HCT116 (cell line): ENCODE measurements at regions not wholly inside any gene's neighbourhood (a gene's known extent, or its start where the extent isn't known, plus 50 kb on each side); places are given as distances from the start of the nearest gene placed in this dataset.

ENCODE experiments used
- ATAC-seq: fragments of 200-7000 bp; cut with Tn5 transposase; 2 replicates; pipeline ENCODE4 v1.9.1; 2020; ENCODE audit warnings: mild to moderate bottlenecking, moderate library complexity
- BruUV-seq: library from RNA; stranded (reverse); fragments of 400-500 nt; replicated peaks from 2 replicates; lab custom pipeline; 2021; lab: Mats Ljungman, UMichigan
- CTCF ChIA-PET: fragments of 300-600 bp; sonication (Branson Sonifier 250); formaldehyde crosslinking; loops from one replicate; lab custom pipeline; 2021; ENCODE audit warnings: antibody characterized with exemption; lab: Charles Lee
- POLR2A ChIA-PET: fragments of 300-600, 350-600 bp; sonication (Branson Sonifier 250); formaldehyde crosslinking; loops from one replicate; lab custom pipeline; 2021; ENCODE audit warnings: antibody characterized with exemption; lab: Charles Lee
- RAD21 ChIA-PET, 2 experiments: fragments of 300-600 bp; sonication (Branson Sonifier 250); formaldehyde crosslinking; loops; one replicate each; lab custom pipeline; 2023; ENCODE audit warnings: low total read pairs in 2 of 2; ENCODE audit not compliant: uncharacterized antibody in 2 of 2, unreplicated experiment in 2 of 2, low non-redundant PET in 1 of 2; lab: Charles Lee
- DNase-seq: peaks from one replicate; pipeline ENCODE4 v3.0.0-alpha.2; 2010; ENCODE audit warnings: low read depth, low spot score
- H2AFZ ChIP-seq: fragments of 200-600 bp; shearing (Covaris generic), sonication (generic); 2 replicates; pipeline ENCODE4 v1.6.1; 2017; ENCODE audit warnings: low read depth, mixed run types, mixed read lengths, antibody characterized with exemption, low read length; ENCODE audit not compliant: poor library complexity, severe bottlenecking
- H3K27ac ChIP-seq: 2 replicates; pipeline ENCODE4 v1.5.1; 2012; ENCODE audit warnings: low read depth, low read length
- H3K27me3 ChIP-seq: fragments of 200-600 bp; sonication (generic); 2 replicates; pipeline ENCODE4 v1.6.1; 2016; ENCODE audit warnings: mixed run types, low read length, mixed read lengths; ENCODE audit not compliant: insufficient read depth
- H3K36me3 ChIP-seq, 2 experiments: fragments of 200-500 bp in 1 of 2; fragments of 200-600 bp in 1 of 2; sonication (Bioruptor generic) in 1 of 2; sonication (generic) in 1 of 2; 2 replicates each; pipeline versions ENCODE4 v1.5.1 to v1.6.1; 2014 to 2016; ENCODE audit warnings: low read length in 2 of 2, inconsistent platforms in 1 of 2, mixed read lengths in 1 of 2, mixed run types in 1 of 2; ENCODE audit not compliant: insufficient read depth in 2 of 2, control insufficient read depth in 1 of 2
- H3K4me1 ChIP-seq, 2 experiments: fragments of 200-600 bp in 1 of 2; sonication (generic) in 1 of 2; 2 replicates each; pipeline versions ENCODE4 v1.5.1 to v1.6.1; 2012 to 2017; ENCODE audit warnings: low read length in 2 of 2, inconsistent platforms in 1 of 2, mild to moderate bottlenecking in 1 of 2, mixed read lengths in 1 of 2, mixed run types in 1 of 2, moderate library complexity in 1 of 2; ENCODE audit not compliant: insufficient read depth in 2 of 2, control insufficient read depth in 1 of 2
- H3K4me2 ChIP-seq: fragments of 200-600 bp; sonication (generic); 2 replicates; pipeline ENCODE4 v1.6.1; 2017; ENCODE audit warnings: mixed run types, low read length, mixed read lengths
- H3K4me3 ChIP-seq, 2 experiments: fragments of 200-600 bp in 1 of 2; sonication (generic) in 1 of 2; replicated peaks in 1 of 2; 2 replicates each; pipeline ENCODE4 v1.5.1; 2011 to 2016; ENCODE audit warnings: low read length in 2 of 2, control low read depth in 1 of 2, low read depth in 1 of 2, mild to moderate bottlenecking in 1 of 2, mixed read lengths in 1 of 2, mixed run types in 1 of 2
- H3K79me2 ChIP-seq: fragments of 200-600 bp; sonication (generic); 2 replicates; pipeline ENCODE4 v1.6.1; 2017; ENCODE audit warnings: mild to moderate bottlenecking, mixed run types, low read length, moderate library complexity, mixed read lengths; ENCODE audit not compliant: insufficient read depth
- H3K9ac ChIP-seq: fragments of 200-600 bp; sonication (generic); 2 replicates; pipeline ENCODE4 v1.6.1; 2016; ENCODE audit warnings: low read length, mixed read lengths
- H3K9me2 ChIP-seq: fragments of 200-600 bp; sonication (generic), shearing (Covaris generic); 2 replicates; pipeline ENCODE4 v1.6.1; 2017; ENCODE audit warnings: mixed run types, mild to moderate bottlenecking, moderate library complexity; ENCODE audit not compliant: insufficient read depth
- H3K9me3 ChIP-seq, 2 experiments: fragments of 200-500 bp in 1 of 2; fragments of 200-600 bp in 1 of 2; sonication (Bioruptor generic) in 1 of 2; sonication (generic) in 1 of 2; 2 replicates each; pipeline ENCODE4 v1.6.1; 2014 to 2017; ENCODE audit warnings: low read length in 2 of 2, mixed read lengths in 2 of 2, inconsistent platforms in 1 of 2, low read depth in 1 of 2, mild to moderate bottlenecking in 1 of 2, mixed run types in 1 of 2, moderate library complexity in 1 of 2; ENCODE audit not compliant: control insufficient read depth in 1 of 2, insufficient read depth in 1 of 2
- H4K20me1 ChIP-seq: fragments of 200-600 bp; sonication (generic), shearing (Covaris generic); 2 replicates; pipeline ENCODE4 v1.6.1; 2017; ENCODE audit warnings: mixed run types, mild to moderate bottlenecking, moderate library complexity; ENCODE audit not compliant: insufficient read depth
- CTCF ChIP-seq, 3 experiments: fragments of 200-600 bp in 1 of 3; sonication (generic) in 1 of 3; IDR thresholded peaks in 2 of 3; conservative IDR thresholded peaks in 1 of 3; 2 replicates each; pipeline ENCODE4 v1.5.1; 2012 to 2017; ENCODE audit warnings: low read depth in 2 of 3, low read length in 2 of 3, antibody characterized with exemption in 1 of 3, borderline replicate concordance in 1 of 3, control low read depth in 1 of 3, mild to moderate bottlenecking in 1 of 3, mixed read lengths in 1 of 3, mixed run types in 1 of 3, moderate library complexity in 1 of 3; ENCODE audit not compliant: insufficient read depth in 1 of 3
- EGR1 ChIP-seq: IDR thresholded peaks from 2 replicates; pipeline ENCODE4 v1.6.1; 2012; ENCODE audit warnings: low read depth
- ELF1 ChIP-seq: IDR thresholded peaks from 2 replicates; pipeline ENCODE4 v1.6.1; 2012; ENCODE audit warnings: low read depth, borderline replicate concordance
- EZH2 ChIP-seq: fragments of 200-600 bp; sonication (generic); IDR thresholded peaks from 2 replicates; pipeline ENCODE4 v1.6.1; 2017; ENCODE audit warnings: antibody characterized with exemption, mixed run types
- FOSL1 ChIP-seq: IDR thresholded peaks from 2 replicates; pipeline ENCODE4 v1.6.1; 2012; ENCODE audit warnings: low read depth
- MAX ChIP-seq: IDR thresholded peaks from 2 replicates; pipeline ENCODE4 v1.6.1; 2012
- POLR2AphosphoS5 ChIP-seq: IDR thresholded peaks from 2 replicates; pipeline ENCODE4 v1.6.1; 2011; ENCODE audit warnings: mild to moderate bottlenecking, low read depth, low read length, moderate library complexity
- SRF ChIP-seq: IDR thresholded peaks from 2 replicates; pipeline ENCODE4 v1.6.1; 2012; ENCODE audit warnings: low read depth
- TCF7L2 ChIP-seq: IDR thresholded peaks from 2 replicates; pipeline ENCODE4 v1.7.0; 2011; ENCODE audit warnings: borderline replicate concordance, inconsistent platforms; ENCODE audit not compliant: insufficient read depth, insufficient read length; ENCODE audit errors: extremely low read depth
- ZBTB33 ChIP-seq: IDR thresholded peaks from 2 replicates; pipeline ENCODE4 v1.6.1; 2011; ENCODE audit warnings: mild to moderate bottlenecking, low read length, moderate library complexity; ENCODE audit not compliant: insufficient replicate concordance; ENCODE audit errors: extremely low read depth
- intact Hi-C: fragments of 100-400 bp; cut with micrococcal nuclease; formaldehyde crosslinking; loops from 2 replicates; pipeline ENCODE4 v1.10.0; 2022

- TF ChIP-seq ZBTB33 (no peak), EGR1 (no peak), CTCF (IDR thresholded peaks at IDR 0.05 in 2 of 3, conservative IDR thresholded peaks at IDR 0.05 in 1 of 3; ENCODE audit: borderline replicate concordance in 1 of 3, insufficient read depth in 1 of 3, low read depth in 2 of 3, low read length in 2 of 3) (no peak)
Measured at GRCh38 chr5:56569566-56569965, 245.8 kb upstream of the MAP3K1 start (continued).

- Histone ChIP-seq H2AFZ (no peak overlapping the region), H3K27ac (no peak overlapping the region), H3K9me3 (no peaks in the 10 kb centered on the region), H3K27me3 (peaks cover 5% of the 10 kb centered on the region; the same call in 1 of the 2 replicates), H3K36me3 (no peaks in the 10 kb centered on the region), H3K9ac (no peak overlapping the region), H3K4me1 (no peaks in the 10 kb centered on the region), H3K9me2 (no peaks in the 10 kb centered on the region), H4K20me1 (no peaks in the 10 kb centered on the region), H3K79me2 (no peaks in the 10 kb centered on the region), H3K4me2 (no peak overlapping the region), H3K4me3 (no peak overlapping the region)
- RAD21 ChIA-PET = no interaction called here
- intact Hi-C loops = no loop called here
- DNase-seq (no peak), ATAC-seq (no peak)
- CTCF ChIA-PET = no interaction called here
- BruUV-seq = no TSS peak
- POLR2A ChIA-PET = no interaction called here
- TF ChIP-seq EZH2 (no peak), CTCF (IDR thresholded peaks at IDR 0.05 in 2 of 3, conservative IDR thresholded peaks at IDR 0.05 in 1 of 3; ENCODE audit: borderline replicate concordance in 1 of 3, insufficient read depth in 1 of 3, low read depth in 2 of 3, low read length in 2 of 3) (no peak), MAX (no peak), TCF7L2 (no peak), FOSL1 (no peak), ZBTB33 (no peak), POLR2AphosphoS5 (no peak), ELF1 (no peak), SRF (no peak)
Measured at GRCh38 chr5:56569076-56569475, 246.3 kb upstream of the MAP3K1 start.
